Astrocyte of the spinal cord (primary cell): ENCODE measurements at regions not wholly inside any gene's neighbourhood (a gene's known extent, or its start where the extent isn't known, plus 50 kb on each side); places are given as distances from the start of the nearest gene placed in this dataset.
"Not testable (repeated sequence)": the region's sequence is repeated elsewhere in the genome, so short reads cannot be mapped to it uniquely, and the experiment has no call there.

Experiments used
- DNase-seq: peaks from one replicate; pipeline ENCODE4 v3.0.0; 2011; ENCODE audit warnings: low read depth, low spot score
- H3K4me3 ChIP-seq: 2 replicates; pipeline ENCODE4 v1.5.1; 2011; ENCODE audit warnings: low read depth, mild to moderate bottlenecking, low read length, moderate library complexity
- in situ Hi-C: cut with HindIII; loops from 2 replicates; pipeline ENCODE4 v1.10.0; 2017; ENCODE audit warnings: low sequenced_read_pairs
- TF ChIP-seq, protein P1 (sequence below): IDR thresholded peaks from 2 replicates; pipeline ENCODE4 v1.5.1; 2012; ENCODE audit warnings: low read depth, mild to moderate bottlenecking, low read length, inconsistent platforms

DNA sequence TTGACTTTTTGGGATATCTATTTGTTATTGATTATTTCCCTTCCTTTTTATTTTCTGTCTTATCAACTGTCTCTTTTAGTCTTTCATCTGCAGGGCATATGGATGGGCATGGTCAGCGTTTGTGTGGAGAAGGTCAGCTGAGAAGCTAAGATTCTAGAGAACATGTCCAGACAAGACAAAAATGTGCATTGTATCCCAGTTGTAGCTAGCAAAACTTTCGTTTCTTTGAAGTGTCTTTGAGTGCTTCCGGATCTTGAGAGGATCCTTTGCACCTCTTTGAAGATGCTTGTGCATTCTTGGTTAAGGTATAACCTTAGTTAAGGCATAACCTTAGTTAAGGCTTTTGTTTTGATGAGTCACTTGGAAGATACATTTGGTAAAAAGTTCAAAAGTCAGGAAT, 329.9 kb upstream of the LRRC4C start:
- no peak for DNase-seq
- TF ChIP-seq, protein P1, sequence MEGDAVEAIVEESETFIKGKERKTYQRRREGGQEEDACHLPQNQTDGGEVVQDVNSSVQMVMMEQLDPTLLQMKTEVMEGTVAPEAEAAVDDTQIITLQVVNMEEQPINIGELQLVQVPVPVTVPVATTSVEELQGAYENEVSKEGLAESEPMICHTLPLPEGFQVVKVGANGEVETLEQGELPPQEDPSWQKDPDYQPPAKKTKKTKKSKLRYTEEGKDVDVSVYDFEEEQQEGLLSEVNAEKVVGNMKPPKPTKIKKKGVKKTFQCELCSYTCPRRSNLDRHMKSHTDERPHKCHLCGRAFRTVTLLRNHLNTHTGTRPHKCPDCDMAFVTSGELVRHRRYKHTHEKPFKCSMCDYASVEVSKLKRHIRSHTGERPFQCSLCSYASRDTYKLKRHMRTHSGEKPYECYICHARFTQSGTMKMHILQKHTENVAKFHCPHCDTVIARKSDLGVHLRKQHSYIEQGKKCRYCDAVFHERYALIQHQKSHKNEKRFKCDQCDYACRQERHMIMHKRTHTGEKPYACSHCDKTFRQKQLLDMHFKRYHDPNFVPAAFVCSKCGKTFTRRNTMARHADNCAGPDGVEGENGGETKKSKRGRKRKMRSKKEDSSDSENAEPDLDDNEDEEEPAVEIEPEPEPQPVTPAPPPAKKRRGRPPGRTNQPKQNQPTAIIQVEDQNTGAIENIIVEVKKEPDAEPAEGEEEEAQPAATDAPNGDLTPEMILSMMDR: no peak
- in situ Hi-C loops: no loop called here
- no peak overlapping the region for H3K4me3 ChIP-seq

DNA sequence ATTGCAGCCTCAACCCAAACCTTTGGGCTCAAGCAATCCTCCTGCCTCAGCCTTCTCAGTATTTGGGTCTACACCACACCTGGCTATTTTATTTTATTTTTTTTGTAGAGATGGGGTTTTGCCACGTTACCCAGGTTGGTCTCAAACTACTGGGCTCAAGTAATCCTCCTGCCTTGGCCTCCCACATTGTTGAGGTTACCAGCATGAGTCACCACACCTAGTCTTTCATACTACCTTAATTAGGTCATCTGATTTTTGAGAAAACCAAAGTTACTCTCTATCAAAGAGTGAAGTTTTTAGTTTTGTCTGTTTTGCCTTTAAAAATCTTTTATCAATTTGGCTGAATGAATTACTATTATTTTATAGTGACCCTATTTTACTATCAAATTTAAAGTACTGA, 335.6 kb upstream of the LRRC4C start:
- in situ Hi-C loops: no loop called here
- TF ChIP-seq, protein P1: no peak
- DNase-seq: no peak
- H3K4me3 ChIP-seq: no peak overlapping the region

DNA sequence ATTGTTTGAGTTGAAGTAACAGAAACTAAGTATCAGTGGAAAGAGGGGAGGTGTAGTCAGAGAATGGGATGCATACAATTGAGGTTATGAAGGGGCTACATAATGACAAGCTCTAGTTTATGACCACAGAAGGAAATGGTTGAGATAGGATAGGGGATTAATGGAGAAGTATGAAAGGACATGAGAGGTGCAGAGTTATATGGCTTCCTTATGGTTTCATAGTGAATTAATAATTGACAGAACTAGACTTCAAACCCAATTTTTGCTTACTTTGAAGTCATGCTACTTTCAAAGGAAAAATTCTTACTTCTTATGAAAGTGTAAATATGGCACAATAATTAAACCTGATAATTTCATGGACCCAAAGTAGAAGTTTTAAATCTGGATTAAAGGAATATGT, 340.3 kb upstream of the LRRC4C start:
- DNase-seq: no peak
- in situ Hi-C loops: no loop called here

DNA sequence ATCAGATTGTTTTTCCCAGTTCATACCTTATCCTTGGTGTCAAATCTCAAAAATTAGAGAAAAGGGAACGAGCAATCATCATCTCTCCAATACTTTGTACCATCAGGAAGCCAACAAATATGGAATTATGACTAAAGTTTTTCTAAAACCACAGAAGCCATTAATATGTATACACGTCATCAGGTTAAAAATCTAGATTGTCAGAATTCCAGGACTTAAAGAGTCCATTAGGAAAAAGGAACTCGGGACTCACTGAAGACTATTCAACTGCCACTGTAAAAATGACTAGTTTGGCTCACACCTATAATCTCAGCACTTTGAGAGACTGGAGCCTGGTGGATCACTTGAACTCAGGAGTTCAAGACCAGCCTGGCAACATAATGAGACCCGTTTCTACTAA, 344.4 kb upstream of the LRRC4C start:
- no peak for DNase-seq
- TF ChIP-seq, protein P1: no peak
- in situ Hi-C loops: no loop called here
- H3K4me3 ChIP-seq: no peak overlapping the region

More for the DNA sequence above, 340.3 kb upstream of the LRRC4C start:
- TF ChIP-seq, protein P1: no peak
- no peak overlapping the region for H3K4me3 ChIP-seq

DNA sequence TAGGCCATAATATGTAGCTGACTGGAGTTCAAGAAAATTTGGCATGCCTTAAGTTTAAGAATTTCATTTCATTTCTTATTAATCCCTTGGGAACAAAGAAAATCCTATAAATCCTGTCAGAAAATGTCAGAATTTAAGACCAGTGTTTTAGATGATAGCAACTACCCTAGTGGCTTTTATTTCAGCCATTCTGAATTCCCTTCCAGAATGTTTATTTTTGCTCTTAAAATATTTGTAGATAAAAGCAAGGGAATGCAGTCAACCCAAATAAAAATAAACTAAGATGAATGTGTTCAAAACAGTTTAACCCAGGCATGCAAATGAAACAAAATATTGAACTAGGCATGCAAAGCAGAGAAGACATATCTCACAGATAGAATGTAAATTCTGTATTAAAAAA, 356.9 kb upstream of the LRRC4C start:
- TF ChIP-seq, protein P1: no peak
- no peak for DNase-seq
- no peak overlapping the region for H3K4me3 ChIP-seq
- in situ Hi-C loops: no loop called here

DNA sequence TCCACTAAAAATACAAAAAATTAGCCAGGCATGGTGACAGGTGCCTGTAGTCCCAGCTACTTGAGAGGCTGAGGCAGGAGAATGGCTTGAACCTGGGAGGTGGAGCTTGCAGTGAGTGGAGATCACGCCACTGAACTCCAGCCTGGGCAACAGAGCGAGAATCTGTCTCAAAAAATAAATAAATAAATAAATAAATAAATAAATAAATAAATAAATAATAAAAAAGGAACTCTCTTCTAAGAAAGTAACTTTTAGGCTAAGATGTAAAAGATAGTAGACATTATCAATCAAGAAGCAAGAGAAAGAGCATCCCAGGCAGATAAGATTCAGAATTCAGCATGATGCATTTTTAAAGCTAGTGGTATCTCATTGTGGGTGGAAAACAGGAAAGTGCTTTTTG, 364.8 kb upstream of the LRRC4C start:
- H3K4me3 ChIP-seq, DNase-seq, in situ Hi-C loops: not testable (repeated sequence)

DNA sequence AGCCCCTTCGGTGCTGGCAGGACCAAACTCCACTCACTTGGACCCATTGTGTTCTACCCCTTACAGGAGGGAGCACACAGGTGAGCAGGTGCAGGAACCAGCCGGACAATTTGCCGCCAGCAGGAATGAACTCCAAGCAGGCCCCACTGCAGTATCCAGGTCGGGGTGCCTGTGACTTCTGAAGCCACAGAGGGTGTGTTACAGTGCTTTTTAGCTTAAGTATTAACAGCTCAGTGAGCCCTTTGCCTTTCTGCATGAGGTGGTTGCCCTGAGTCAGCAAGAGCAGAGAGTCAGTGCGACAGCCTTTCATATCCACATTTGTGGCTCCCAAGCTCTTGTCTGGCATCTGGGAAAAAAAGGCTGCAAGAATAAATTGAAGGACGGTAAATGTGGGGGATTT, 366.6 kb upstream of the LRRC4C start:
- in situ Hi-C loops: no loop called here
- no peak overlapping the region for H3K4me3 ChIP-seq
- DNase-seq: no peak
- TF ChIP-seq, protein P1: no peak
